SK-N-SH treated with all-trans-retinoic acid at 6 μM for 48 hours (cell line): ENCODE measurements at regions not wholly inside any gene's neighbourhood (a gene's known extent, or its start where the extent isn't known, plus 50 kb on each side); places are given as distances from the start of the nearest gene placed in this dataset.

Experiments
- ATAC-seq: fragments of 200-7000 bp; cut with Tn5 transposase; 3 replicates; pipeline ENCODE4 v1.9.1; 2020; ENCODE audit warnings: mild to moderate bottlenecking, moderate library complexity
- ARNTL ChIP-seq: fragments of 450-650 bp; formaldehyde crosslinking; IDR thresholded peaks from 2 replicates; pipeline ENCODE4 v1.5.0; 2020; ENCODE audit warnings: low read depth, mild to moderate bottlenecking, moderate library complexity, borderline replicate concordance
- BACH2 ChIP-seq: fragments of 250-450 bp; sonication (Bioruptor Pico); IDR thresholded peaks from 2 replicates; pipeline ENCODE4 v1.9.0; 2021; ENCODE audit warnings: mild to moderate bottlenecking, borderline replicate concordance
- CSDC2 ChIP-seq: fragments of 250-450 bp; sonication (Bioruptor Pico); IDR thresholded peaks from 2 replicates; pipeline ENCODE4 v1.5.0; 2020; ENCODE audit warnings: mild to moderate bottlenecking, moderate library complexity
- ESRRG ChIP-seq: fragments of 250-450 bp; sonication (Bioruptor Pico); IDR thresholded peaks from 2 replicates; pipeline ENCODE4 v1.6.1; 2021; ENCODE audit warnings: mild to moderate bottlenecking
- GLIS3 ChIP-seq: fragments of 250-450 bp; sonication (Bioruptor Pico); IDR thresholded peaks from 2 replicates; pipeline ENCODE4 v1.5.0; 2020; ENCODE audit warnings: mild to moderate bottlenecking, moderate library complexity
- ISL1 ChIP-seq: fragments of 250-450 bp; sonication (Bioruptor Pico); IDR thresholded peaks from 2 replicates; pipeline ENCODE4 v2.1.2; 2022; ENCODE audit warnings: mild to moderate bottlenecking, moderate library complexity
- OSR1 ChIP-seq: fragments of 250-450 bp; sonication (Bioruptor Pico); IDR thresholded peaks from 2 replicates; pipeline ENCODE4 v1.8.0; 2022; ENCODE audit warnings: moderate library complexity, mild to moderate bottlenecking, inconsistent platforms
- PPARA ChIP-seq: fragments of 250-450 bp; sonication (Bioruptor Pico); IDR thresholded peaks from 2 replicates; pipeline ENCODE4 v1.5.0; 2020; ENCODE audit warnings: mild to moderate bottlenecking, borderline replicate concordance
- RARB ChIP-seq: fragments of 250-450 bp; sonication (Bioruptor Pico); IDR thresholded peaks from 2 replicates; pipeline ENCODE4 v1.8.0; 2021; ENCODE audit warnings: mild to moderate bottlenecking, moderate library complexity
- SNAI2 ChIP-seq: fragments of 250-450 bp; sonication (Bioruptor Pico); IDR thresholded peaks from 2 replicates; pipeline ENCODE4 v1.5.0; 2020; ENCODE audit warnings: mild to moderate bottlenecking, moderate library complexity
- TCF4 ChIP-seq: fragments of 250-450 bp; sonication (Bioruptor Pico); IDR thresholded peaks from 2 replicates; pipeline ENCODE4 v1.8.0; 2021; ENCODE audit warnings: mild to moderate bottlenecking, moderate library complexity, borderline replicate concordance
- TOX ChIP-seq: fragments of 250-450 bp; sonication (Bioruptor Pico); IDR thresholded peaks from 2 replicates; pipeline ENCODE4 v1.8.0; 2021; ENCODE audit warnings: mild to moderate bottlenecking, moderate library complexity, borderline replicate concordance
- ZC3H10 ChIP-seq: fragments of 250-450 bp; sonication (Bioruptor Pico); IDR thresholded peaks from 2 replicates; pipeline ENCODE4 v1.5.1; 2021; ENCODE audit warnings: mild to moderate bottlenecking, moderate library complexity
- ZFP3 ChIP-seq: fragments of 250-450 bp; sonication (Bioruptor Pico); IDR thresholded peaks from 2 replicates; pipeline ENCODE4 v1.5.0; 2020; ENCODE audit warnings: mild to moderate bottlenecking, moderate library complexity
- ZFP30 ChIP-seq: fragments of 450-650 bp; formaldehyde crosslinking; IDR thresholded peaks from 2 replicates; pipeline ENCODE4 v1.5.0; 2022; ENCODE audit warnings: mild to moderate bottlenecking, moderate library complexity
- ZNF565 ChIP-seq: fragments of 450-650 bp; formaldehyde crosslinking; conservative IDR thresholded peaks from 2 replicates; pipeline ENCODE4 v1.5.0; 2020; ENCODE audit warnings: low read depth, mild to moderate bottlenecking, moderate library complexity
- ZNF70 ChIP-seq: fragments of 450-650 bp; formaldehyde crosslinking; IDR thresholded peaks from 2 replicates; pipeline ENCODE4 v1.5.0; 2020; ENCODE audit warnings: mild to moderate bottlenecking, moderate library complexity
- ZNF8 ChIP-seq: fragments of 450-650 bp; formaldehyde crosslinking; IDR thresholded peaks from 2 replicates; pipeline ENCODE4 v1.5.0; 2020; ENCODE audit warnings: mild to moderate bottlenecking, moderate library complexity
- TF ChIP-seq, protein P1 (sequence below): fragments of 250-450 bp; sonication (Bioruptor Pico); IDR thresholded peaks from 2 replicates; pipeline ENCODE4 v1.5.0; 2020; ENCODE audit warnings: mild to moderate bottlenecking, moderate library complexity
- TF ChIP-seq, protein P2 (sequence below): fragments of 250-450 bp; sonication (Bioruptor Pico); IDR thresholded peaks from 2 replicates; pipeline ENCODE4 v1.8.0; 2021; ENCODE audit warnings: low read depth, mild to moderate bottlenecking, moderate library complexity, borderline replicate concordance
- TF ChIP-seq, protein P3 (sequence below): fragments of 250-450 bp; sonication (Bioruptor Pico); IDR thresholded peaks from 2 replicates; pipeline ENCODE4 v1.8.0; 2020; ENCODE audit warnings: mild to moderate bottlenecking, moderate library complexity, borderline replicate concordance
- TF ChIP-seq, protein P4 (sequence below): fragments of 250-450 bp; sonication (Bioruptor Pico); IDR thresholded peaks from 2 replicates; pipeline ENCODE4 v1.5.1; 2020; ENCODE audit warnings: low read depth, mild to moderate bottlenecking, moderate library complexity
- TF ChIP-seq, protein P5 (sequence below): fragments of 250-450 bp; sonication (Bioruptor Pico); IDR thresholded peaks from 2 replicates; pipeline ENCODE4 v1.5.1; 2021; ENCODE audit warnings: mild to moderate bottlenecking, moderate library complexity

DNA sequence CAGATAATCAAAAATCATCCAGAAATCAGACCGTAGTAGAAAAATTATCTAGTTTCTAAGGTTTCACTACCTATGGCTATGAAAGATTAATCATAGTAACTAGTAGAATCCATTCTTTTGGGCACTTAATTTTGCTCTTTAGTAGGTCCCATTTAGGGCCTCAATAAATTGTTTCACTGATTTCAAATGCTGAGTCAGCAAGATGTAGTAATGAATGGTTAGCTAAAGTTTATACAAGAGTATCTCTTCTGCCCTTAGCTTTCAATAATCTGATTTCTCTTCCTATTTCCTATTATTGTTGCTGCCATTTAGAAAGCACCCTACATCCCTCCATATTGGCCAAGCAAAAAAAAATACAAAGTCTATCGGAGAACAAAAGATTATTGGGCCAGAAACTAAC, 283.2 kb upstream of the PCDH10 start:
- no peak for ATAC-seq
- TF ChIP-seq ZNF565 (CRISPR knock-in tag) (no peak), ARNTL (no peak), TCF4 (no peak), PPARA (no peak), ZNF70 (CRISPR knock-in tag) (no peak), ZNF8 (CRISPR knock-in tag) (no peak), ISL1 (CRISPR knock-in tag) (no peak), SNAI2 (no peak), ZC3H10 (CRISPR knock-in tag) (no peak), RARB (no peak)
- TF ChIP-seq, protein P1, sequence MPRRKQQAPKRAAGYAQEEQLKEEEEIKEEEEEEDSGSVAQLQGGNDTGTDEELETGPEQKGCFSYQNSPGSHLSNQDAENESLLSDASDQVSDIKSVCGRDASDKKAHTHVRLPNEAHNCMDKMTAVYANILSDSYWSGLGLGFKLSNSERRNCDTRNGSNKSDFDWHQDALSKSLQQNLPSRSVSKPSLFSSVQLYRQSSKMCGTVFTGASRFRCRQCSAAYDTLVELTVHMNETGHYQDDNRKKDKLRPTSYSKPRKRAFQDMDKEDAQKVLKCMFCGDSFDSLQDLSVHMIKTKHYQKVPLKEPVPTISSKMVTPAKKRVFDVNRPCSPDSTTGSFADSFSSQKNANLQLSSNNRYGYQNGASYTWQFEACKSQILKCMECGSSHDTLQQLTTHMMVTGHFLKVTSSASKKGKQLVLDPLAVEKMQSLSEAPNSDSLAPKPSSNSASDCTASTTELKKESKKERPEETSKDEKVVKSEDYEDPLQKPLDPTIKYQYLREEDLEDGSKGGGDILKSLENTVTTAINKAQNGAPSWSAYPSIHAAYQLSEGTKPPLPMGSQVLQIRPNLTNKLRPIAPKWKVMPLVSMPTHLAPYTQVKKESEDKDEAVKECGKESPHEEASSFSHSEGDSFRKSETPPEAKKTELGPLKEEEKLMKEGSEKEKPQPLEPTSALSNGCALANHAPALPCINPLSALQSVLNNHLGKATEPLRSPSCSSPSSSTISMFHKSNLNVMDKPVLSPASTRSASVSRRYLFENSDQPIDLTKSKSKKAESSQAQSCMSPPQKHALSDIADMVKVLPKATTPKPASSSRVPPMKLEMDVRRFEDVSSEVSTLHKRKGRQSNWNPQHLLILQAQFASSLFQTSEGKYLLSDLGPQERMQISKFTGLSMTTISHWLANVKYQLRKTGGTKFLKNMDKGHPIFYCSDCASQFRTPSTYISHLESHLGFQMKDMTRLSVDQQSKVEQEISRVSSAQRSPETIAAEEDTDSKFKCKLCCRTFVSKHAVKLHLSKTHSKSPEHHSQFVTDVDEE (CRISPR knock-in tag) = no peak
- TF ChIP-seq, protein P2, sequence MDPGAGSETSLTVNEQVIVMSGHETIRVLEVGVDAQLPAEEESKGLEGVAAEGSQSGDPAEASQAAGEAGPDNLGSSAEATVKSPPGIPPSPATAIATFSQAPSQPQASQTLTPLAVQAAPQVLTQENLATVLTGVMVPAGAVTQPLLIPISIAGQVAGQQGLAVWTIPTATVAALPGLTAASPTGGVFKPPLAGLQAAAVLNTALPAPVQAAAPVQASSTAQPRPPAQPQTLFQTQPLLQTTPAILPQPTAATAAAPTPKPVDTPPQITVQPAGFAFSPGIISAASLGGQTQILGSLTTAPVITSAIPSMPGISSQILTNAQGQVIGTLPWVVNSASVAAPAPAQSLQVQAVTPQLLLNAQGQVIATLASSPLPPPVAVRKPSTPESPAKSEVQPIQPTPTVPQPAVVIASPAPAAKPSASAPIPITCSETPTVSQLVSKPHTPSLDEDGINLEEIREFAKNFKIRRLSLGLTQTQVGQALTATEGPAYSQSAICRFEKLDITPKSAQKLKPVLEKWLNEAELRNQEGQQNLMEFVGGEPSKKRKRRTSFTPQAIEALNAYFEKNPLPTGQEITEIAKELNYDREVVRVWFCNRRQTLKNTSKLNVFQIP (CRISPR knock-in tag) = no peak

DNA sequence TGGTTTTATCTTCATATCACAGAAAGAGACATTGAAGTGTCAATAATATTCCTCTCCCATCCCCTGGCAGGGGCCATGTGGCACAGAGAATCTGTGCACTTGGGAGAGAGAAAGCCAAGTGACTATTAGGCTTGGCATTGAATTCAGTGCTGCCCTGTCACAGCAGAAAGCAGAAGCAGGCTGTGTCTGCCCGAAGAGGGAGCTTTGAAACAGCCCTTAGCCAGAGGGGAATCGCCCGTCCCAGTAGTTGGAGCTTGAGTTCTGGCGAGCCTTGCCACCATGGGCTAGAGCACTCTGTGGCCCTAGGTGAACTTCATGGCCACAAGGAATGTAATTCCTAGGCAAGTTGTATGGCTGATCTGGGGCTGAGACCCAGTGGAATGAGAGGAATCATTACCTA, 282.5 kb upstream of the PCDH10 start:
- no peak for ATAC-seq
- no peak for TF ChIP-seq RARB
- no peak for TF ChIP-seq BACH2
- no peak for TF ChIP-seq OSR1
- TF ChIP-seq ESRRG (CRISPR knock-in tag) = no peak
- TF ChIP-seq, protein P1 (CRISPR knock-in tag) = no peak
- TF ChIP-seq PPARA = no peak
- TF ChIP-seq ZNF565 (CRISPR knock-in tag) = no peak
- no peak for TF ChIP-seq ARNTL
- TF ChIP-seq TOX (CRISPR knock-in tag) = no peak
- no peak for TF ChIP-seq ZFP30 (CRISPR knock-in tag)
- no peak for TF ChIP-seq TCF4
- no peak for TF ChIP-seq SNAI2
- no peak for TF ChIP-seq ISL1 (CRISPR knock-in tag)
- no peak for TF ChIP-seq GLIS3 (CRISPR knock-in tag)
- no peak for TF ChIP-seq ZFP3 (CRISPR knock-in tag)
- TF ChIP-seq ZNF8 (CRISPR knock-in tag) = no peak

DNA sequence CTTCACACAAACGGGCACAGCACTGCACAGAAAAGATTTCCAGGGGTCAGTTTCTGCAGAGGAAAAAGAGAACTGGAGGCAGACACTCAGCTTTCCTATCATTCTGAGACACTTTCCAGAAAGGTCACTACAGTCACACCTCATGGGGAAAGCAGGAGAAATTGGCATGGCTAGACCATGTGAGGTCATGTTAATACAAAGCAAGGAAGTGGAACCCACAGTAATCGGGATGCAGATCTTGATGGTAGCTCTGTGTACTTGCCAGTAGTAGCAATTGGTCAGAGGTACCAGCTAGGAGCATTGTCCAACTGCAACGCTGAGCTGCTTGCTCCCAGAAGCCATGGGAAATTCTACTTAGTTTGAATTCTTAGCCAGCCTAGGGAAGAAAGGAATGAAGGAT, 255.3 kb upstream of the PCDH10 start:
- TF ChIP-seq TOX (CRISPR knock-in tag) (no peak), RARB (no peak), SNAI2 (no peak), ZFP3 (CRISPR knock-in tag) (no peak), ISL1 (CRISPR knock-in tag) (no peak), ESRRG (CRISPR knock-in tag) (no peak), CSDC2 (CRISPR knock-in tag) (no peak), GLIS3 (CRISPR knock-in tag) (no peak), ZNF70 (CRISPR knock-in tag) (no peak), TCF4 (no peak), ZNF8 (CRISPR knock-in tag) (no peak), OSR1 (no peak), ARNTL (no peak)
- TF ChIP-seq, protein P3, sequence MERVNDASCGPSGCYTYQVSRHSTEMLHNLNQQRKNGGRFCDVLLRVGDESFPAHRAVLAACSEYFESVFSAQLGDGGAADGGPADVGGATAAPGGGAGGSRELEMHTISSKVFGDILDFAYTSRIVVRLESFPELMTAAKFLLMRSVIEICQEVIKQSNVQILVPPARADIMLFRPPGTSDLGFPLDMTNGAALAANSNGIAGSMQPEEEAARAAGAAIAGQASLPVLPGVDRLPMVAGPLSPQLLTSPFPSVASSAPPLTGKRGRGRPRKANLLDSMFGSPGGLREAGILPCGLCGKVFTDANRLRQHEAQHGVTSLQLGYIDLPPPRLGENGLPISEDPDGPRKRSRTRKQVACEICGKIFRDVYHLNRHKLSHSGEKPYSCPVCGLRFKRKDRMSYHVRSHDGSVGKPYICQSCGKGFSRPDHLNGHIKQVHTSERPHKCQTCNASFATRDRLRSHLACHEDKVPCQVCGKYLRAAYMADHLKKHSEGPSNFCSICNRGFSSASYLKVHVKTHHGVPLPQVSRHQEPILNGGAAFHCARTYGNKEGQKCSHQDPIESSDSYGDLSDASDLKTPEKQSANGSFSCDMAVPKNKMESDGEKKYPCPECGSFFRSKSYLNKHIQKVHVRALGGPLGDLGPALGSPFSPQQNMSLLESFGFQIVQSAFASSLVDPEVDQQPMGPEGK (CRISPR knock-in tag) = no peak
- TF ChIP-seq, protein P4, sequence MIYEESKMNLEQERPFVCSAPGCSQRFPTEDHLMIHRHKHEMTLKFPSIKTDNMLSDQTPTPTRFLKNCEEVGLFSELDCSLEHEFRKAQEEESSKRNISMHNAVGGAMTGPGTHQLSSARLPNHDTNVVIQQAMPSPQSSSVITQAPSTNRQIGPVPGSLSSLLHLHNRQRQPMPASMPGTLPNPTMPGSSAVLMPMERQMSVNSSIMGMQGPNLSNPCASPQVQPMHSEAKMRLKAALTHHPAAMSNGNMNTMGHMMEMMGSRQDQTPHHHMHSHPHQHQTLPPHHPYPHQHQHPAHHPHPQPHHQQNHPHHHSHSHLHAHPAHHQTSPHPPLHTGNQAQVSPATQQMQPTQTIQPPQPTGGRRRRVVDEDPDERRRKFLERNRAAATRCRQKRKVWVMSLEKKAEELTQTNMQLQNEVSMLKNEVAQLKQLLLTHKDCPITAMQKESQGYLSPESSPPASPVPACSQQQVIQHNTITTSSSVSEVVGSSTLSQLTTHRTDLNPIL = no peak
- TF ChIP-seq, protein P1 (CRISPR knock-in tag) = no peak
- TF ChIP-seq, protein P5, sequence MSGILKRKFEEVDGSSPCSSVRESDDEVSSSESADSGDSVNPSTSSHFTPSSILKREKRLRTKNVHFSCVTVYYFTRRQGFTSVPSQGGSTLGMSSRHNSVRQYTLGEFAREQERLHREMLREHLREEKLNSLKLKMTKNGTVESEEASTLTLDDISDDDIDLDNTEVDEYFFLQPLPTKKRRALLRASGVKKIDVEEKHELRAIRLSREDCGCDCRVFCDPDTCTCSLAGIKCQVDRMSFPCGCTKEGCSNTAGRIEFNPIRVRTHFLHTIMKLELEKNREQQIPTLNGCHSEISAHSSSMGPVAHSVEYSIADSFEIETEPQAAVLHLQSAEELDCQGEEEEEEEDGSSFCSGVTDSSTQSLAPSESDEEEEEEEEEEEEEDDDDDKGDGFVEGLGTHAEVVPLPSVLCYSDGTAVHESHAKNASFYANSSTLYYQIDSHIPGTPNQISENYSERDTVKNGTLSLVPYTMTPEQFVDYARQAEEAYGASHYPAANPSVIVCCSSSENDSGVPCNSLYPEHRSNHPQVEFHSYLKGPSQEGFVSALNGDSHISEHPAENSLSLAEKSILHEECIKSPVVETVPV (CRISPR knock-in tag) = no peak
- ATAC-seq = no peak
